ENCODE measurements at regions not wholly inside any gene's neighbourhood (a gene's known extent, or its start where the extent isn't known, plus 50 kb on each side); places are given as distances from the start of the nearest gene placed in this dataset.
"Not testable (repeated sequence)": the region's sequence is repeated elsewhere in the genome, so short reads cannot be mapped to it uniquely, and the experiment has no call there.

- ChIA-PET POLR2A (no interaction called here), CTCF (no interaction called here)
- no peak for TF ChIP-seq CTCF (IDR thresholded peaks at IDR 0.05)
- intact Hi-C loops (cut with micrococcal nuclease): no loop called here
- no peak for DNase-seq
- no peaks in the 10 kb centered on the region for H3K4me1 Mint-ChIP-seq
- peaks cover 38% of the 10 kb centered on the region for H3K27me3 Mint-ChIP-seq
- no peak for ATAC-seq (ENCODE audit: low read depth)
- H3K27ac Mint-ChIP-seq: no peak overlapping the region
- H3K36me3 Mint-ChIP-seq (ENCODE audit: low read depth): no peaks in the 10 kb centered on the region
- H3K9me3 Mint-ChIP-seq: no peaks in the 10 kb centered on the region
- no peak overlapping the region for H3K4me3 Mint-ChIP-seq
These were observed 178.4 kb upstream of the ZNF184 start for GRCh38 chr6:27651371-27651732.

- no peaks in the 10 kb centered on the region for H3K9me3 Mint-ChIP-seq
- ChIA-PET CTCF (no interaction called here), POLR2A (no interaction called here)
- H3K4me3 Mint-ChIP-seq: no peak overlapping the region
- intact Hi-C loops (cut with micrococcal nuclease): no loop called here
- ATAC-seq (ENCODE audit: low read depth) (no peak), DNase-seq (no peak)
- H3K27me3 Mint-ChIP-seq: peaks cover 39% of the 10 kb centered on the region
- no peaks in the 10 kb centered on the region for H3K4me1 Mint-ChIP-seq
- TF ChIP-seq CTCF (IDR thresholded peaks at IDR 0.05): no peak
- H3K27ac Mint-ChIP-seq: no peak overlapping the region
- no peaks in the 10 kb centered on the region for H3K36me3 Mint-ChIP-seq (ENCODE audit: low read depth)
These were observed 177.9 kb upstream of the ZNF184 start for GRCh38 chr6:27650620-27651370.

- TF ChIP-seq CTCF (IDR thresholded peaks at IDR 0.05): no peak
- Mint-ChIP-seq H3K27me3 (peaks cover 34% of the 10 kb centered on the region), H3K36me3 (ENCODE audit: low read depth) (no peaks in the 10 kb centered on the region), H3K4me1 (no peaks in the 10 kb centered on the region), H3K27ac (no peak overlapping the region), H3K9me3 (peaks cover 11% of the 10 kb centered on the region), H3K4me3 (no peak overlapping the region)
- intact Hi-C loops (cut with micrococcal nuclease): no loop called here
- ChIA-PET CTCF (no interaction called here), POLR2A (no interaction called here)
- DNase-seq (no peak), ATAC-seq (ENCODE audit: low read depth) (no peak)
These were observed 171.6 kb upstream of the ZNF184 start for GRCh38 chr6:27644528-27644927.

- no peak overlapping the region for H3K4me3 Mint-ChIP-seq
- intact Hi-C loops (cut with micrococcal nuclease): no loop called here
- no peaks in the 10 kb centered on the region for H3K4me1 Mint-ChIP-seq
- DNase-seq (no peak), ATAC-seq (ENCODE audit: low read depth) (no peak)
- TF ChIP-seq CTCF (IDR thresholded peaks at IDR 0.05): no peak
- ChIA-PET POLR2A (interaction anchor here (0.6 kb wide), 1 partner anchor 9 kb away, joined by 6 read pairs; no protein-coding TSS in a partner anchor), CTCF (no interaction called here)
- H3K27ac Mint-ChIP-seq: no peak overlapping the region
- peaks cover 11% of the 10 kb centered on the region for H3K9me3 Mint-ChIP-seq
- no peaks in the 10 kb centered on the region for H3K36me3 Mint-ChIP-seq (ENCODE audit: low read depth)
- peaks cover 32% of the 10 kb centered on the region for H3K27me3 Mint-ChIP-seq
These were observed 170.0 kb upstream of the ZNF184 start for GRCh38 chr6:27642744-27643456.

GRCh38 chr6:27635886-27636285, 163.0 kb upstream of the ZNF184 start:
- H3K4me1 Mint-ChIP-seq; H3K4me3 Mint-ChIP-seq; ATAC-seq (ENCODE audit: low read depth); H3K9me3 Mint-ChIP-seq; H3K27ac Mint-ChIP-seq; CTCF ChIA-PET; POLR2A ChIA-PET; H3K36me3 Mint-ChIP-seq (ENCODE audit: low read depth); intact Hi-C loops (cut with micrococcal nuclease); DNase-seq: not testable (repeated sequence)
- H3K27me3 Mint-ChIP-seq: peaks cover 62% of the 10 kb centered on the region

- intact Hi-C loops (cut with micrococcal nuclease); H3K9me3 Mint-ChIP-seq; ATAC-seq (ENCODE audit: low read depth); CTCF ChIA-PET; H3K36me3 Mint-ChIP-seq (ENCODE audit: low read depth); DNase-seq; H3K4me3 Mint-ChIP-seq; H3K4me1 Mint-ChIP-seq; H3K27ac Mint-ChIP-seq: not testable (repeated sequence)
- POLR2A ChIA-PET: interaction anchor here (0.6 kb wide), 1 partner anchor 58 kb away, joined by 7 read pairs; no protein-coding TSS in a partner anchor
- H3K27me3 Mint-ChIP-seq: peaks cover 75% of the 10 kb centered on the region
These were observed 160.3 kb upstream of the ZNF184 start for GRCh38 chr6:27633221-27633688.
